IPS DF 19.7 (cell line): ENCODE measurements at regions not wholly inside any gene's neighbourhood (a gene's known extent, or its start where the extent isn't known, plus 50 kb on each side); places are given as distances from the start of the nearest gene placed in this dataset.
"Not testable (repeated sequence)": the region's sequence is repeated elsewhere in the genome, so short reads cannot be mapped to it uniquely, and the experiment has no call there.

ENCODE experiments used
- DNase-seq: peaks from one replicate; pipeline ENCODE4 v3.0.0-alpha.2; 2013; ENCODE audit warnings: low read depth, low spot score

GRCh38 chr6:140670021-140670420 lies 1295.6 kb upstream of the CITED2 start:
- DNase-seq = no peak

- DNase-seq = no peak
These were observed 1294.9 kb upstream of the CITED2 start for GRCh38 chr6:140669321-140669720.

DNA sequence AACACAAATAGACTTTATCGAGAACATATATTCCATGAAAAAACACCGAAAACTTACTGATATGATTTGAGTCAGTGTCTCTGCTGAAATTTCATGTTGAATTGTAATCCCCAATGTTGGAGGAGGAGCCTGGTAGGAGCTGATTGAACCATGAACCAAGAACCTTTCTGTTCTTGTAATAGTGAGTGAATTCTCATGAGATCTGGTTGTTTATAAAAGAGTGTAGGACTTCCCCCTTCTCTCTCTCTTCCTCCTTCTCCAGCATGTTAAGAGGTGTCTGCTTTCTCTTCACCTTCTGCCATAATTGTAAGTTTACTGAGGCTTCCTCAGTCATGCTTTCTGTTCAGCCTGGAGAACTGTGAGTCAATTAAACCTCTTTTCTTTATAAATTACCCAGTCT lies 1289.3 kb upstream of the CITED2 start:
- no peak for DNase-seq

DNA sequence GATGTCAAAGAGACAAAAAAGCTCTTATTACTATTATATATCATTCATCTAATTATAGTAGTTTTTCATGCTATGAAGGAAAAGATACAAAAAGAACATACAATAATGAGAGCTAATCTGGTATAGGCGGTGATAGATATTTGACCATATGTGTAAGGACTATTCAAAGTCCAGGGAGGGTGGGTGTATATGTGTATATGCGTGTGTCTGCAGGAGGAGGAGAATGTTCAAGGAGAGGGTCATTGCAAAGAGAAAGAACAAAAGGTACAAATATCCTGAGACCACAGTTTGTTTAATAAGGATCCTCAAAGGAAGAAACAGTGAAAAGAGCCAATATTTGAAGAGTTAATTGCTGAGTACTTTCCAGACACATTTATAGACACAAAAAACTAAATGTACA lies 1288.6 kb upstream of the CITED2 start:
- DNase-seq = no peak

GRCh38 chr6:140661691-140662090 lies 1287.2 kb upstream of the CITED2 start:
- no peak for DNase-seq

- no peak for DNase-seq
These were observed 1285.8 kb upstream of the CITED2 start for GRCh38 chr6:140660295-140660694.

DNA sequence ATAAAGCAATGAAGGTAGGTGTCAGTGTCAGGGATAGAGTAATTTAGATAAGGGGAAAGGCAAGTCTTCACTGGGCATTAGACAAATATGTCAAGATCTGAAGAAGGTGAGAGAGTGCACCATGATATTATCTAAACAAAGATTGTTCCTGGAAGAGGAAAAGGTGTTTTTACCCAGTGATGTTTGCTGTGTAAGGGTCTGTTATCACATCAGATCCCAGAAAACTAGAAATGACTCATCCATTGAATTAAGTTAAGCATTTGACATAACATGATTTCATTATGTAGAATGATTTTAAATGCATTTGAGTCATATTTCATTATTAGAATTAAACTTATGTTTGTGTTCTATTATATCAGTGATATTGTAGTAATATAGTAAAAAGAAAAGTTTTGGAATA lies 1279.5 kb upstream of the CITED2 start:
- no peak for DNase-seq

DNA sequence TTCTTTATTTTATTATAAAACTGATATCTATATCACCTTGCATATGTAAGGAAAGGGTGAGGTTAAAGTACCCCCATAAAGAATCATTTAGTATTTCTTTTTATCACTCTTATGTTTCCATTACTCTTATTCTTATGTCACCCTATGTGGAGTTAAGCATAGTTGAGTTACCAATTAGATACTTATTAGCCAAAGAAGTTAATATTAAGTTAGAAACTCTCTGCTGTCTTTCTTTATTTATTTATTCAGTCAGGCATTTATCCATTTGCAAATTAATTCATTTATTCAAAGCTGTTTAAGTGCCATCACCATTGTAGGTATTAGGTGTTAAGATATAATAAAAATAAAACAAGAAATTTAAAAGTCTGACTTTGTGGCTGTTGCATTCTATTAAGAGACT lies 1279.1 kb upstream of the CITED2 start:
- DNase-seq = no peak

DNA sequence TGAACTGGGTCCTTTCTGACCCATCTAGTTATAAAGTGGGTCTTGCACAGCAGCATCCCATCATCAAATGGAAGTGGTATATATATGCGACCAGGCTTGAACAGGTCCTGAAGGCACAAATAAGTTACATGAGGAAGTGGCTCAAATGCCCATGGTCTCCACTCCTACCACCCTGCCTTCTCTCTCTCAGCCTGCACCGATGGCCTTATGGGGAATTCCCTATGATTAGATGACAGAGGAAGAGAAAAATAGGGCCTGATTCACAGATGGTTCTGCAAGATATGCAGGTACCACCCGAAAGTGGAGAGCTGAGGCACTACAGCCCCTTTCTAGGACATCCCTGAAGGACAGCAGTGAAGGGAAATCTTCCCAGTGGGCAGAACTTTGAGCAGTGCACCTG lies 1275.1 kb upstream of the CITED2 start:
- not testable (repeated sequence) for DNase-seq

- not testable (repeated sequence) for DNase-seq
These were observed 1272.9 kb upstream of the CITED2 start for GRCh38 chr6:140647322-140647721.

- no peak for DNase-seq
These were observed 1269.6 kb upstream of the CITED2 start for GRCh38 chr6:140644017-140644416.

- no peak for DNase-seq
These were observed 1267.0 kb upstream of the CITED2 start for GRCh38 chr6:140641412-140641811.

- DNase-seq = peak; percentile 12
These were observed 1262.5 kb upstream of the CITED2 start for GRCh38 chr6:140636908-140637402.

DNA sequence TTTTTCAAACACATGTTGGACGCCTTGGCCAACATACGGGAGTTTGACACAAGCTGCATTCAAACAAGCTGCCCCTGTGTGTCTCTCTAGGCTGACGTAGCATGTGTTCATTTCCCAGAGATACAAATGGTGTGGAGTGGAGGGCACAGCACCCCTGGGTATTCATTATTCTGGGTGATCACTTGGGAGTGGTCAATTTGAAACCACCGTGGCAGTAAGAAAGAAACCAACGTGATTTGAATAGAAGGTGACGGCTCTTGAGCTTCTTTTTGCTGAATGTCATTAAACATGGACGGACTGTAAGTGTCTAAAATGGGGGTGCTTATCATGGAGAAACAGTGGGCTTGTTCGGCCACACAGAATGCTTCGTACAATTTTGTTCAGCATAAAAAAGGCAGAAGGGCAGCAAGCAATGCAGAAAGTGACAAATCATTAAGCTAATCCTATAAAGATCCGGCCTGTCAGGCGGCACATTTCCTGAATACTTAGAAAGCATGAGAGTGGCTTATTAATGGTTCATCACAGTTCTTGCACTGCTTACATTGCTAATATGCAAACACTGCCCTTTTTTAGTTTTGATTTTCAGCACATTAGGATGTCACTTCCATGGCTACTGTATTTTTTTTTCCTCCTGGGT lies 1261.9 kb upstream of the CITED2 start:
- no peak for DNase-seq

- DNase-seq = no peak
These were observed 1252.6 kb upstream of the CITED2 start for GRCh38 chr6:140627002-140627401.

GRCh38 chr6:140623498-140623897 lies 1249.0 kb upstream of the CITED2 start:
- no peak for DNase-seq

DNA sequence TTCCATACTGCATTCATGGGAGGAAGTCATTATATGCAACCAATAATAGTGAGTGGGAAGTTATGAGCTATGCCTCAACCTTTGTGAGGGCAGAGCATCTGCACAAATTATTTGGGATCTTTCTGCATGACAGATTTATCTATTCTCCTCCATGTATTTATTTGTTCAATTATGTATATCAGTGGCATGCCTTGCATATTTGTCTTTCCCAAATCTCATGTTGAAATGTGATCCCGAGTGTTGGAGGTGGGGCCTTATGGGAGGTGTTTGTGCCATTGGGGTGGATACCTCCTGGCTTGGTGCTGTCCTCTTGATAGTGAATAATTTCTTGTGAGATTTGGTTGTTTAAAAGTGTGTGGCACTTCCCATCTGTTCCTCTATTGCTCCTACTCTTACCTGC lies 1246.0 kb upstream of the CITED2 start:
- DNase-seq = no peak

GRCh38 chr6:140609956-140610355 lies 1235.5 kb upstream of the CITED2 start:
- no peak for DNase-seq

DNA sequence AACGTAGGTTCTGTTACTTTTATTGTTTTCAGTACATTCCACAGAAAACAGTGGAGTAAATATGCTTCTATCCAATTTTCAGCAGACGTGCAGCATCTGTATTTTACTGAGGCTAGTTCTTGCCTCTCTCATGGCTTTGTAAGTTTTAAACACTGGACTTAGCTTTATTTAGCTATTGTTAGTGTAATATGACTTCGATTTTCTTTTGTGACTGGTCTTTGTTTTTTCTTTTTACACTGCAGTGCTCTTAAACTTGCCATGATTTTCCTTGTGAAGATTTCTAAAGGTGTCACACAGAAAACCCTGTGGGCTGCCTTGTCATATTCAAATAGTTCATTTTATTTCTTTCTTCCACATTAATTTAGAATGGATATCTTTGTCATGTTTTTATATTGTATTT lies 1234.9 kb upstream of the CITED2 start:
- no peak for DNase-seq

DNA sequence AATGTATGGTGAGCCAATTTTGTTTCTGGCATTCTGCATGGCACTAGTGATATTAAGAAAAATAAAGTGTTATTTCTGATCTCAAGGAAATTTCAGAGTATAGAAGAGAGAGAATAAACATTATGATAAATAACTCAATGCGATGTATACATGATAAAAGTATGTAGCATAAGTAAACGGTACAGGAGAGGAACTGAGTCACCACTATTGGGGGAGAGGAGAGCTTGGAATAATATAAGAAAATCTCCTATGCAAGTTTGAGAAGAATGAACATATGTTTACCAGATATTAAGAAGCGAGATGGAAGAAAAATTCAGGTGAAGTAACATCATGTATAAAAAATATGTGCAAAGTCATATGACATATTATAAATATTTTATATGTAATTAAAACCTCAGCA lies 1230.3 kb upstream of the CITED2 start:
- DNase-seq = no peak

DNA sequence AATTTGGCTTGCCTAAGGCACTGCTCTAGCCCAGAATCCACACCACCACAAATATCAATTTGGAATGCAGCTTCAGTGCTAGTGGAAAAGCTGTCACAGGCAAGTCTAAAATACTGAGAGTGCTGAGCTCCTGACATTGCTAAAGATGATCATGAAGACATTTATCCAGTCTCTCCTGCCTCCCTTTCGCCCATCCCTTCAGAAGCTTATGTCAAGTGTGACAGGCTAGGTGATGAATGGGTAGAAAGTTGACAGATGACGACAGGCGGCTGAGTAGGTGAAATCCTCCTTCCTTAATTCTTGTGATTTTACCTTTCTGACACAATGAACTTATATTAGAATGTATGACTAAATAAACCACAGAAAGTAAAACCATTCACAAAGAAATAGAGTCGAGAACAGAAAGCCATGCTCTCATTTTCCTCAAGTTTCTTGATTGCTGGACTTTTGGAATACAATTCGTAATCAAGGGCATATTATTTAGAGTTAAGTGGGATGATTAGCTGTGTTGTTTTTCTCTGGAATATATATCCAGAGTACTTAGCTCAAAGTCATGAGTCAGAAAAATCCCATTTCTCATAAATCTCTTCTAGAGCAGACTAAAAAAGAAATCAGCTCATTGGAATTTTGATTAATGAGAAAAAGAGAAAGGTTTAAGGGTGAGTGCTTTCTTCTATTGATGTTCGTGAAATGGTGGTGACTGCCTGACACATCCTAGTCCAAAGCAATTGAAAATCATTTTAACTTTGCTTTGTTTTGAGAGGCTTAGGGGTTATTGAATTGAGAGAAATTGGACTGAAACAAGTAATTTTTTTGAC lies 1228.2 kb upstream of the CITED2 start:
- no peak for DNase-seq

DNA sequence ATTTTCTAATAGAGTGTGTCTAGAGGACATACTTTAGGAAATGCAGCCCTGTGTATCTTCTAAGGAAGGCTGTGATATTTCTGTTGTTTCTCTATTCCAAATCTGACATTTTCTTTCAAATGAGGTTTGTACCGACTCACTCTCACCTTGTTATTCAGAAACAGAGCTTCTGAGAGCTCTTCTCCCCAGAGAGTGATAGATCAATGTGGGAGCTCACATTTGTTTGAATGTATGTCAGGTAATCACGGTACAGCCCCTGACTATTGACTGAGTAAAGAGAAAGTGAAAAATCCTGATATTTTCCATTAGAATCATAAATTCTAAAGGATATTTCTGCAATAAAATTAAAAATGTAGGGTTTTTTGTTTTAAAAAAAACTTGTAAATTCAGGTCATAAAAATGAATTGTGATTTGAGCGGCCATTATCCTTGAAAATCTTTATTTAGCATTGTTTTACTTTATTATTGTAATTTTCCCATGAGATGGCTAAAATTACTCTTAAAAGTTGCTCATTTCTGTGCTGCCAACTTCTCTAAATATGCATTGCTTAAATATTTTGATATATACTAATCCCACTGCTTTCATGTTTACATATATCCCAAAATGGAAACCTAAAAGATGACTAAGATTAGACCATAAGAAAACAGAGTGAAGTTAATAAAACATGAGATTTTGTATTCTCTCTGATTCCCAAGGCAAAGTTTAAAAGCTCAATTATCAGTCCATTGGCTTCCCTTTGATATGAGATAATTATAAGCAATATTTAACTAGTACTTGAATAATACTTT lies 1226.8 kb upstream of the CITED2 start:
- DNase-seq = no peak
